Nephron (organoid): ENCODE measurements at regions not wholly inside any gene's neighbourhood (a gene's known extent, or its start where the extent isn't known, plus 50 kb on each side); places are given as distances from the start of the nearest gene placed in this dataset.

Experiments
- H3K27ac Mint-ChIP-seq, 3 experiments: 2 replicates each; pipeline ENCODE4 v1.8.0; 2020; ENCODE audit warnings: mixed read lengths in 3 of 3, mild to moderate bottlenecking in 2 of 3, moderate library complexity in 1 of 3
- H3K27me3 Mint-ChIP-seq: 2 replicates; pipeline ENCODE4 v1.8.0; 2021; ENCODE audit warnings: low read depth, mild to moderate bottlenecking, moderate library complexity, mixed read lengths
- H3K36me3 Mint-ChIP-seq: 2 replicates; pipeline ENCODE4 v1.8.0; 2020; ENCODE audit warnings: low read depth, mixed read lengths
- H3K4me1 Mint-ChIP-seq: 2 replicates; pipeline ENCODE4 v1.8.0; 2020; ENCODE audit warnings: mixed read lengths
- H3K4me3 Mint-ChIP-seq, 3 experiments: 2 replicates each; pipeline ENCODE4 v1.8.0; 2020; ENCODE audit warnings: mild to moderate bottlenecking in 3 of 3, mixed read lengths in 3 of 3, moderate library complexity in 2 of 3
- H3K9me3 Mint-ChIP-seq: 2 replicates; pipeline ENCODE4 v1.8.0; 2020; ENCODE audit warnings: mixed read lengths
- TF ChIP-seq, protein P1 (sequence below), 3 experiments: fragments of 200-600 bp; sonication (generic); IDR thresholded peaks; one replicate each; pipeline ENCODE4 v1.5.0; 2021; ENCODE audit warnings: antibody characterized with exemption in 3 of 3; ENCODE audit not compliant: unreplicated experiment in 3 of 3

GRCh38 chr4:23707652-23708026, 182.2 kb downstream of the PPARGC1A start:
- H3K27ac Mint-ChIP-seq = peak overlapping the region; percentile 15 to 83 (median 60)
- H3K36me3 Mint-ChIP-seq = no peaks in the 10 kb centered on the region
- TF ChIP-seq, protein P1, sequence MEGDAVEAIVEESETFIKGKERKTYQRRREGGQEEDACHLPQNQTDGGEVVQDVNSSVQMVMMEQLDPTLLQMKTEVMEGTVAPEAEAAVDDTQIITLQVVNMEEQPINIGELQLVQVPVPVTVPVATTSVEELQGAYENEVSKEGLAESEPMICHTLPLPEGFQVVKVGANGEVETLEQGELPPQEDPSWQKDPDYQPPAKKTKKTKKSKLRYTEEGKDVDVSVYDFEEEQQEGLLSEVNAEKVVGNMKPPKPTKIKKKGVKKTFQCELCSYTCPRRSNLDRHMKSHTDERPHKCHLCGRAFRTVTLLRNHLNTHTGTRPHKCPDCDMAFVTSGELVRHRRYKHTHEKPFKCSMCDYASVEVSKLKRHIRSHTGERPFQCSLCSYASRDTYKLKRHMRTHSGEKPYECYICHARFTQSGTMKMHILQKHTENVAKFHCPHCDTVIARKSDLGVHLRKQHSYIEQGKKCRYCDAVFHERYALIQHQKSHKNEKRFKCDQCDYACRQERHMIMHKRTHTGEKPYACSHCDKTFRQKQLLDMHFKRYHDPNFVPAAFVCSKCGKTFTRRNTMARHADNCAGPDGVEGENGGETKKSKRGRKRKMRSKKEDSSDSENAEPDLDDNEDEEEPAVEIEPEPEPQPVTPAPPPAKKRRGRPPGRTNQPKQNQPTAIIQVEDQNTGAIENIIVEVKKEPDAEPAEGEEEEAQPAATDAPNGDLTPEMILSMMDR (IDR thresholded peaks at IDR 0.05; ENCODE audit: unreplicated experiment in 3 of 3) = no peak
- peaks cover 5% of the 10 kb centered on the region for H3K4me1 Mint-ChIP-seq
- H3K27me3 Mint-ChIP-seq = no peaks in the 10 kb centered on the region
- H3K4me3 Mint-ChIP-seq = no peak overlapping the region
- H3K9me3 Mint-ChIP-seq = peaks cover 3% of the 10 kb centered on the region

DNA sequence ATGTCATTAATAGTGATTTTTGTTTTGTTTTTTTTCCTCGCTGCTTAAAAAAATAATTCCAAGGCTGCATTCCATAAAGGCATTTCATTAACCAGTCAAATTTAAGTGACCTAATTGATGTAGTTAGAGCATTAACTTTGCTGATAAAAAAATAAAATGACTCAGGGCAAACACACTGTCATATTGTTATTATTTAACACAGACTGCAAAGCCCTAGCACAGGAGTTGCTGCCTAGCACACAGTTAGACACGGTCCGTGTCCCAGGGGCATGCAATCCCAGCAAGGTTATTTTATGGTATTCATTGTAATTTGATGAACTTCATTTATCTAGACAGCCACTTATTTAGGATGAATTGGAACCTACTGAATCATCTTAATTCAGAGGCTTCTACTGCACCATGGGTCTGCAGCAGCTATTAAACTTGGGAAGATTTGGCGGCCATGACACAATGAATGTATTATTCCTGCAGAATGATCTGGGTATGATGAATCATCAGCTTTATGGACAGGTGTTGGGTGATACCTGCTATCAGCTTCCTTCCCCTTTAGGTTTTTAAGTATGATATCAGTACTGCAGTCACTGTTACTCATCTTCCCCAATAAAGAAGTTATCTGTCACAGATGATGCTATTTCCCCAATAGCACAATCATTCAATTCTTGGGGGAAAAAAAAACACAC, 182.7 kb downstream of the PPARGC1A start:
- H3K9me3 Mint-ChIP-seq = peaks cover 3% of the 10 kb centered on the region

DNA sequence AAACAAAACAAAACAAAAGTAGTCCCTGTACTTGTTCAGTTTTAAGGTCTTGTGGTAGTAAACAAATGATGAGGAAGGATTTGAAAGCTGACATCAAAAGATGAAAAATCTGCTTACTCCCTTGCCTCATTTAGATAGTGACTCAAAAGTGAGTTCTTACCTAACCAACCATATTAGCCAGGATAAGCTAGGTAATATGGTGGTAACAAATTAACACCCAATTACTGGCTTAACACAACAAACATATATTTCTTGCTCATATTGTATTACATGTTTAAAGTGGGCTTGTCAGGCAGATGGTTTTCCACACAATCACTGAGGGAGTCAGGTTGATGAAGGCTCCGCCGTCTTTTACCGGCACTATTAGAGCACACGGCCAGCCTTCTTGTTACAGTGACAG, 189.7 kb downstream of the PPARGC1A start:
- Mint-ChIP-seq H3K36me3 (no peaks in the 10 kb centered on the region), H3K4me3 (no peak overlapping the region), H3K9me3 (peaks cover 3% of the 10 kb centered on the region), H3K4me1 (no peaks in the 10 kb centered on the region), H3K27ac (no peak overlapping the region), H3K27me3 (no peaks in the 10 kb centered on the region)
- TF ChIP-seq, protein P1 (IDR thresholded peaks at IDR 0.05; ENCODE audit: unreplicated experiment in 3 of 3) = no peak

More for the DNA sequence above, 182.7 kb downstream of the PPARGC1A start:
- TF ChIP-seq, protein P1 (IDR thresholded peaks at IDR 0.05; ENCODE audit: unreplicated experiment in 3 of 3) = no peak
- H3K27me3 Mint-ChIP-seq = no peaks in the 10 kb centered on the region
- peaks cover 5% of the 10 kb centered on the region for H3K4me1 Mint-ChIP-seq
- H3K36me3 Mint-ChIP-seq = no peaks in the 10 kb centered on the region
- peak overlapping the region; percentile 60 to 83 (median 79) for H3K27ac Mint-ChIP-seq
- H3K4me3 Mint-ChIP-seq = no peak overlapping the region

- TF ChIP-seq, protein P1 (IDR thresholded peaks at IDR 0.05; ENCODE audit: unreplicated experiment in 3 of 3) = no peak
- H3K36me3 Mint-ChIP-seq = no peaks in the 10 kb centered on the region
- no peak overlapping the region for H3K27ac Mint-ChIP-seq
Observed at GRCh38 chr4:23697722-23698121, 192.1 kb downstream of the PPARGC1A start.

GRCh38 chr4:23697001-23697528, 192.8 kb downstream of the PPARGC1A start:
- H3K4me1 Mint-ChIP-seq = no peaks in the 10 kb centered on the region
- no peak overlapping the region for H3K4me3 Mint-ChIP-seq
- TF ChIP-seq, protein P1 (IDR thresholded peaks at IDR 0.05; ENCODE audit: unreplicated experiment in 3 of 3) = no peak
- no peaks in the 10 kb centered on the region for H3K36me3 Mint-ChIP-seq
- H3K9me3 Mint-ChIP-seq = no peaks in the 10 kb centered on the region
- no peaks in the 10 kb centered on the region for H3K27me3 Mint-ChIP-seq
- H3K27ac Mint-ChIP-seq = no peak overlapping the region

More at GRCh38 chr4:23697722-23698121, 192.1 kb downstream of the PPARGC1A start:
- Mint-ChIP-seq H3K9me3 (no peaks in the 10 kb centered on the region), H3K4me1 (no peaks in the 10 kb centered on the region), H3K27me3 (no peaks in the 10 kb centered on the region), H3K4me3 (no peak overlapping the region)
